ENCODE measurements at regions not wholly inside any gene's neighbourhood (a gene's known extent, or its start where the extent isn't known, plus 50 kb on each side); places are given as distances from the start of the nearest gene placed in this dataset.

- H3K4me3 ChIP-seq: no peak overlapping the region
- ATAC-seq: no peak
- no peaks in the 10 kb centered on the region for H3K4me1 ChIP-seq
- 80 to 83% methylated on average over 1 of the region's 2 CpGs for WGBS, 2 donors (ENCODE audit: low coverage in 1 of 2)
- H3K27me3 ChIP-seq: no peaks in the 10 kb centered on the region
- no peak for TF ChIP-seq CTCF (IDR thresholded peaks at IDR 0.05)
- TF ChIP-seq EP300 (IDR thresholded peaks at IDR 0.05): no peak
- TF ChIP-seq POLR2AphosphoS5 (IDR thresholded peaks at IDR 0.05): no peak
- no peak for TF ChIP-seq POLR2A (IDR thresholded peaks at IDR 0.05)
- H3K9me3 ChIP-seq: no peaks in the 10 kb centered on the region
- H3K36me3 ChIP-seq: no peaks in the 10 kb centered on the region
- H3K27ac ChIP-seq: no peak overlapping the region
Observed at GRCh38 chr14:42248131-42248530, 641.5 kb downstream of the LRFN5 start.

- ATAC-seq: no peak
- Histone ChIP-seq H3K27me3 (no peaks in the 10 kb centered on the region), H3K36me3 (no peaks in the 10 kb centered on the region), H3K4me3 (no peak overlapping the region), H3K9me3 (no peaks in the 10 kb centered on the region), H3K27ac (no peak overlapping the region), H3K4me1 (no peaks in the 10 kb centered on the region)
- 66% methylated on average over 2 of the region's 2 CpGs for WGBS, 2 donors (ENCODE audit: low coverage in 1 of 2)
- no peak for TF ChIP-seq EP300 (IDR thresholded peaks at IDR 0.05)
- TF ChIP-seq CTCF (IDR thresholded peaks at IDR 0.05): no peak
- TF ChIP-seq POLR2AphosphoS5 (IDR thresholded peaks at IDR 0.05): no peak
- no peak for TF ChIP-seq POLR2A (IDR thresholded peaks at IDR 0.05)
Observed at GRCh38 chr14:42241101-42241500, 634.4 kb downstream of the LRFN5 start.

- Histone ChIP-seq H3K27ac (no peak overlapping the region), H3K36me3 (no peaks in the 10 kb centered on the region), H3K27me3 (no peaks in the 10 kb centered on the region), H3K9me3 (no peaks in the 10 kb centered on the region), H3K4me1 (no peaks in the 10 kb centered on the region), H3K4me3 (no peak overlapping the region)
- 72 to 75% methylated on average over 3 of the region's 3 CpGs for WGBS, 2 donors (ENCODE audit: low coverage in 1 of 2)
- no peak for ATAC-seq
- TF ChIP-seq POLR2A (IDR thresholded peaks at IDR 0.05): no peak
- TF ChIP-seq POLR2AphosphoS5 (IDR thresholded peaks at IDR 0.05): no peak
Observed at GRCh38 chr14:42229976-42230375, 623.3 kb downstream of the LRFN5 start.

- no peak for ATAC-seq
- Histone ChIP-seq H3K9me3 (no peaks in the 10 kb centered on the region), H3K4me3 (no peak overlapping the region), H3K36me3 (no peaks in the 10 kb centered on the region), H3K27ac (no peak overlapping the region), H3K27me3 (no peaks in the 10 kb centered on the region), H3K4me1 (no peaks in the 10 kb centered on the region)
- no peak for TF ChIP-seq EP300 (IDR thresholded peaks at IDR 0.05)
- TF ChIP-seq CTCF (IDR thresholded peaks at IDR 0.05): no peak
- TF ChIP-seq POLR2A (IDR thresholded peaks at IDR 0.05): no peak
- no peak for TF ChIP-seq POLR2AphosphoS5 (IDR thresholded peaks at IDR 0.05)
- WGBS, 2 donors (ENCODE audit: low coverage in 1 of 2): 94 to 100% methylated on average over 3 of the region's 6 CpGs
Observed at GRCh38 chr14:42229294-42229693, 622.6 kb downstream of the LRFN5 start.

DNA sequence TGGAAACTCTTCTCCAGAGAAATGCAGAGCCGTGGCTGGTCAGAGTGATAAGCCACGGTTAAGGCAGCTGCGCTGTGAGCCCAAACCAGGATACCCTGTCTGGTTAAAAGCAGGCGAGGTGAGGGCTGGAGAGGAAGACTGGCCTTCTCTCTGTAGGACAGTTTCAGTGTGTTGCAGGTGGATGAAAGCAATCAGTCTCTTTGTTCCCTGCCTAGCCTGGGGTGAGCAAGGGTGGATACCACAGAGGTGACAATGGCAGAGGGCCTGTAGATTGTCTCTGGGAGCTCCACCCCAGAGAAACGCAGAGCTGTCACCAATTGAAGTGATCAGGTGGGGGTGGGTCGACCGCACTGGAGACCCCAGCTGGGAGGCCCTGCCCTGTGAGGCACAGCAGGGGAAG lies 621.9 kb downstream of the LRFN5 start:
- Histone ChIP-seq H3K27me3 (no peaks in the 10 kb centered on the region), H3K4me1 (peaks cover 0 to 2% (median 0%) of the 10 kb centered on the region in 3 donors), H3K9me3 (no peaks in the 10 kb centered on the region), H3K27ac (no peak overlapping the region), H3K4me3 (no peak overlapping the region), H3K36me3 (no peaks in the 10 kb centered on the region)
- ATAC-seq: no peak
- TF ChIP-seq POLR2AphosphoS5 (IDR thresholded peaks at IDR 0.05) (no peak), POLR2A (IDR thresholded peaks at IDR 0.05) (no peak), EP300 (IDR thresholded peaks at IDR 0.05) (no peak), CTCF (IDR thresholded peaks at IDR 0.05) (no peak)
- WGBS, 2 donors (ENCODE audit: low coverage in 1 of 2): 96% methylated on average over 4 of the region's 7 CpGs; no CpG with 5 or more reads in 1 of the 2 donors

Data from gastroesophageal sphincter (tissue), 4 donors.